Tibial nerve (tissue), 4 donors: ENCODE measurements at regions not wholly inside any gene's neighbourhood (a gene's known extent, or its start where the extent isn't known, plus 50 kb on each side); places are given as distances from the start of the nearest gene placed in this dataset.

Experiments used
- EP300 ChIP-seq, 2 donors: sonication (generic); formaldehyde crosslinking; IDR thresholded peaks; one replicate each; pipeline ENCODE4 v1.6.1; 2017; ENCODE audit warnings: antibody characterized with exemption in 2 of 2, mild to moderate bottlenecking in 1 of 2
- POLR2A ChIP-seq, 2 donors: fragments of 450-650 bp; IDR thresholded peaks; one replicate each; pipeline ENCODE4 v1.6.1; 2017; ENCODE audit warnings: antibody characterized with exemption in 2 of 2, mild to moderate bottlenecking in 2 of 2, moderate library complexity in 2 of 2
- TF ChIP-seq, protein P1 (sequence below), 5 experiments: fragments of 200-600 bp in 3 of 5; fragments of 450-650 bp in 2 of 5; sonication (generic) in 3 of 5; IDR thresholded peaks; one replicate each; pipeline ENCODE4 v1.5.1; 2016 to 2019; ENCODE audit warnings: antibody characterized with exemption in 5 of 5, mild to moderate bottlenecking in 3 of 5, moderate library complexity in 2 of 5

DNA sequence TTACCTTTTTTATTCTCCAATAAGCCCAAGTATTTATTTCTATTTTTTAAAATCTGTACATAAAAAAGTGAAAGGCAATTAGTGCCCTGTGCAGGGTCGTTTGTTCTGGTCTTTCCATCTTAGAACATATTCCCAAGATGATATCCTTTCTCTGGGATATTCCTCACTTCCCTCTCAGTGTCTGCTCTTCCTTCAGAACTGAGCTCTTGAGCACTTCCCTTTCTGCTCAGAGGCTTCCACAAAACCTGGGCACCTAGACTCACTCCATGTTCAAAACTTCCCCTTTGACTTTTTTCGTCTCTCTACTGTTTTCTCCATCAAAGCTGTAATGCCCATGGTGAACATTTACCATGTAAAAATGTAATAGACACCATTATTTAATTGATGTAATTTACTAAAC is 296.5 kb upstream of the TCF4 start:
- TF ChIP-seq, protein P1, sequence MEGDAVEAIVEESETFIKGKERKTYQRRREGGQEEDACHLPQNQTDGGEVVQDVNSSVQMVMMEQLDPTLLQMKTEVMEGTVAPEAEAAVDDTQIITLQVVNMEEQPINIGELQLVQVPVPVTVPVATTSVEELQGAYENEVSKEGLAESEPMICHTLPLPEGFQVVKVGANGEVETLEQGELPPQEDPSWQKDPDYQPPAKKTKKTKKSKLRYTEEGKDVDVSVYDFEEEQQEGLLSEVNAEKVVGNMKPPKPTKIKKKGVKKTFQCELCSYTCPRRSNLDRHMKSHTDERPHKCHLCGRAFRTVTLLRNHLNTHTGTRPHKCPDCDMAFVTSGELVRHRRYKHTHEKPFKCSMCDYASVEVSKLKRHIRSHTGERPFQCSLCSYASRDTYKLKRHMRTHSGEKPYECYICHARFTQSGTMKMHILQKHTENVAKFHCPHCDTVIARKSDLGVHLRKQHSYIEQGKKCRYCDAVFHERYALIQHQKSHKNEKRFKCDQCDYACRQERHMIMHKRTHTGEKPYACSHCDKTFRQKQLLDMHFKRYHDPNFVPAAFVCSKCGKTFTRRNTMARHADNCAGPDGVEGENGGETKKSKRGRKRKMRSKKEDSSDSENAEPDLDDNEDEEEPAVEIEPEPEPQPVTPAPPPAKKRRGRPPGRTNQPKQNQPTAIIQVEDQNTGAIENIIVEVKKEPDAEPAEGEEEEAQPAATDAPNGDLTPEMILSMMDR (IDR thresholded peaks at IDR 0.05) = no peak
- TF ChIP-seq POLR2A (IDR thresholded peaks at IDR 0.05) (no peak), EP300 (IDR thresholded peaks at IDR 0.05) (no peak)
